PC-3 (cell line): ENCODE measurements at regions not wholly inside any gene's neighbourhood (a gene's known extent, or its start where the extent isn't known, plus 50 kb on each side); places are given as distances from the start of the nearest gene placed in this dataset.

ENCODE experiments used
- ATAC-seq: fragments of 200-7000 bp; cut with Tn5 transposase; 2 replicates; pipeline ENCODE4 v1.9.1; 2020; ENCODE audit warnings: mild to moderate bottlenecking, moderate library complexity
- BruUV-seq: library from RNA; stranded (reverse); fragments of 400-500 nt; replicated peaks from 2 replicates; lab custom pipeline; 2021; lab: Mats Ljungman, UMichigan
- CTCF ChIA-PET: fragments of 300-600 bp; sonication (Branson Sonifier 250); formaldehyde crosslinking; loops from one replicate; lab custom pipeline; 2022; ENCODE audit warnings: antibody characterized with exemption; lab: Charles Lee
- POLR2A ChIA-PET: fragments of 300-600 bp; sonication (Branson Sonifier 250); formaldehyde crosslinking; loops from one replicate; lab custom pipeline; 2022; ENCODE audit warnings: antibody characterized with exemption; ENCODE audit not compliant: unreplicated experiment; lab: Charles Lee
- DNase-seq: peaks from one replicate; pipeline ENCODE4 v3.0.0-alpha.2; 2015
- H2AFZ ChIP-seq: fragments of 300-600 bp; sonication (generic); 2 replicates; pipeline ENCODE4 v1.6.0; 2016; ENCODE audit warnings: antibody characterized with exemption, low read length
- H3F3A ChIP-seq: fragments of 300-600 bp; sonication (generic); one replicate; pipeline ENCODE4 v1.6.0; 2017; ENCODE audit warnings: antibody characterized with exemption, low read length, control low read depth, mild to moderate bottlenecking; ENCODE audit not compliant: unreplicated experiment
- H3K27ac ChIP-seq: fragments of 300-600 bp; sonication (generic); 2 replicates; pipeline ENCODE4 v1.5.1; 2016; ENCODE audit warnings: mild to moderate bottlenecking, low read length
- H3K27me3 ChIP-seq: fragments of 300-600 bp; sonication (generic); 2 replicates; pipeline ENCODE4 v1.6.1; 2016; ENCODE audit warnings: low read length, mixed read lengths
- H3K36me3 ChIP-seq: fragments of 300-600 bp; sonication (generic); 2 replicates; pipeline ENCODE4 v1.6.1; 2016; ENCODE audit warnings: low read depth, mixed run types, low read length, mixed read lengths
- H3K4me1 ChIP-seq: fragments of 300-600 bp; sonication (generic); 2 replicates; pipeline ENCODE4 v1.5.1; 2016; ENCODE audit warnings: low read length; ENCODE audit not compliant: insufficient read depth
- H3K4me2 ChIP-seq: fragments of 300-600 bp; sonication (generic); 2 replicates; pipeline ENCODE4 v1.6.0; 2016; ENCODE audit warnings: low read length
- H3K4me3 ChIP-seq: fragments of 300-600 bp; sonication (generic); 2 replicates; pipeline ENCODE4 v1.5.1; 2016; ENCODE audit warnings: mild to moderate bottlenecking, low read length, mixed read lengths
- H3K79me2 ChIP-seq: fragments of 300-600 bp; sonication (generic); 2 replicates; pipeline ENCODE4 v1.6.1; 2017; ENCODE audit warnings: low read length, mixed read lengths
- H3K9ac ChIP-seq: fragments of 300-600 bp; sonication (generic); 2 replicates; pipeline ENCODE4 v1.6.0; 2016; ENCODE audit warnings: mild to moderate bottlenecking, low read length
- H3K9me2 ChIP-seq: fragments of 300-600 bp; sonication (generic); replicated peaks from 2 replicates; pipeline ENCODE4 v1.6.1; 2016; ENCODE audit warnings: mixed run types, low read length, mixed read lengths
- H3K9me3 ChIP-seq: fragments of 300-600 bp; sonication (generic); 2 replicates; pipeline ENCODE4 v1.6.1; 2016; ENCODE audit warnings: low read length, mixed read lengths
- H4K20me1 ChIP-seq: fragments of 300-600 bp; sonication (generic); 2 replicates; pipeline ENCODE4 v1.6.1; 2016; ENCODE audit warnings: low read length, mixed read lengths
- EZH2 ChIP-seq: fragments of 300-600 bp; sonication (generic); IDR thresholded peaks from one replicate; pipeline ENCODE4 v1.6.1; 2017; ENCODE audit warnings: antibody characterized with exemption, mild to moderate bottlenecking, low read length; ENCODE audit not compliant: unreplicated experiment
- EZH2phosphoT487 ChIP-seq: fragments of 300-600 bp; sonication (generic); IDR thresholded peaks from 2 replicates; pipeline ENCODE4 v1.6.1; 2018; ENCODE audit warnings: mild to moderate bottlenecking, antibody characterized with exemption, low read length, borderline replicate concordance
- intact Hi-C: fragments of 100-400 bp; cut with micrococcal nuclease; formaldehyde crosslinking; loops from 2 replicates; pipeline ENCODE4 v1.9.0; 2023
- TF ChIP-seq, protein P1 (sequence below): fragments of 300-600 bp; sonication (generic); conservative IDR thresholded peaks from 2 replicates; pipeline ENCODE4 v1.5.1; 2017; ENCODE audit warnings: antibody characterized with exemption, low read depth, mild to moderate bottlenecking, low read length

DNA sequence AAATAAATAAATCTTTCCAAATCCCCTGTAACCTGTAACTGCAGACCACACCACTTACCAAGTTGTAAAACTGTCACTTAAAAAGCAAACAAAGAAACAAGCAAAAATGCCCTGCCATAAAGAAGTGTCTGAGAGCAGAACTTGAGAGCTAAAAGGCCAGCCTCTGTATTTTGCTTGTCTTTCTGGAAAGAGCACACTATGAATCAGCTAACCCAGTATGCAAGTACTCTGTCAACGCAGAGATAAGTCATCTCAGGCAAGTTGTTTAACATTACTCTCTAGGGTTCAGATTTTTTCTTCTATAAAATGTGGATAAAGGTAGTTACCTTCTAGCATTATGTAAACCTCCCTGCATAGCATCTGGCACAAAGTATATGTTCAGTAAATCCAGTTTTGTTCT is 134.8 kb downstream of the HS3ST1 start:
- Histone ChIP-seq H3K27me3 (no peaks in the 10 kb centered on the region), H3K4me3 (no peak overlapping the region), H2AFZ (no peak overlapping the region), H3F3A (no peaks in the 10 kb centered on the region), H3K9ac (no peak overlapping the region), H3K9me3 (no peaks in the 10 kb centered on the region), H3K9me2 (no peaks in the 10 kb centered on the region), H3K27ac (no peak overlapping the region), H3K79me2 (no peaks in the 10 kb centered on the region), H4K20me1 (no peaks in the 10 kb centered on the region), H3K36me3 (no peaks in the 10 kb centered on the region), H3K4me2 (no peak overlapping the region), H3K4me1 (no peaks in the 10 kb centered on the region)
- BruUV-seq = no TSS peak
- no peak for TF ChIP-seq EZH2phosphoT487
- TF ChIP-seq, protein P1, sequence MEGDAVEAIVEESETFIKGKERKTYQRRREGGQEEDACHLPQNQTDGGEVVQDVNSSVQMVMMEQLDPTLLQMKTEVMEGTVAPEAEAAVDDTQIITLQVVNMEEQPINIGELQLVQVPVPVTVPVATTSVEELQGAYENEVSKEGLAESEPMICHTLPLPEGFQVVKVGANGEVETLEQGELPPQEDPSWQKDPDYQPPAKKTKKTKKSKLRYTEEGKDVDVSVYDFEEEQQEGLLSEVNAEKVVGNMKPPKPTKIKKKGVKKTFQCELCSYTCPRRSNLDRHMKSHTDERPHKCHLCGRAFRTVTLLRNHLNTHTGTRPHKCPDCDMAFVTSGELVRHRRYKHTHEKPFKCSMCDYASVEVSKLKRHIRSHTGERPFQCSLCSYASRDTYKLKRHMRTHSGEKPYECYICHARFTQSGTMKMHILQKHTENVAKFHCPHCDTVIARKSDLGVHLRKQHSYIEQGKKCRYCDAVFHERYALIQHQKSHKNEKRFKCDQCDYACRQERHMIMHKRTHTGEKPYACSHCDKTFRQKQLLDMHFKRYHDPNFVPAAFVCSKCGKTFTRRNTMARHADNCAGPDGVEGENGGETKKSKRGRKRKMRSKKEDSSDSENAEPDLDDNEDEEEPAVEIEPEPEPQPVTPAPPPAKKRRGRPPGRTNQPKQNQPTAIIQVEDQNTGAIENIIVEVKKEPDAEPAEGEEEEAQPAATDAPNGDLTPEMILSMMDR = no peak
- no peak for TF ChIP-seq EZH2
- ChIA-PET POLR2A (no interaction called here), CTCF (no interaction called here)
- DNase-seq (peak; percentile 18), ATAC-seq (no peak)
- intact Hi-C loops = no loop called here

DNA sequence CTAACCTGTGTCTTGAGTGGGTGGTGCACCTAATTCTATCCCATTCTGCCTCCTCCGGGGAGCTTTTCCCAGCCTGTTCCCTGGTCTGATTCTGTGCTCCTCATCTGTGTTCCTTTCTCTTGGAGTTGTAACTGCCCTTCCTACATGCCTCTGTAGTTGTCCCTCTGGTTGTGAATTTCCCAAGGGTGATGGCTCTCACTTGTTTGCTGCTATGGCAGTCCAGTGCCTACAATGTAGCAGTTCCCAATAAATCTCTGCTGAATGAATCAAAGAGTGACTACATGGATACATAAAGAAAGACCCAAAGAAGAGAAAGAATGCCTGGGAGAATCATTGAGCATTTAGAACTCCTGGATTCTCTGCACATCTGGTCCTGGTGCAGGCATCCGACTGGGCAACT is 141.6 kb downstream of the HS3ST1 start:
- Histone ChIP-seq H4K20me1 (no peaks in the 10 kb centered on the region), H3K27me3 (no peaks in the 10 kb centered on the region), H3F3A (no peaks in the 10 kb centered on the region), H3K9me2 (no peaks in the 10 kb centered on the region), H3K79me2 (no peaks in the 10 kb centered on the region), H3K4me3 (no peak overlapping the region), H3K9me3 (no peaks in the 10 kb centered on the region), H3K4me2 (no peak overlapping the region), H3K4me1 (no peaks in the 10 kb centered on the region), H3K27ac (no peak overlapping the region), H3K9ac (no peak overlapping the region), H3K36me3 (no peaks in the 10 kb centered on the region), H2AFZ (no peak overlapping the region)
- ChIA-PET CTCF (no interaction called here), POLR2A (no interaction called here)
- intact Hi-C loops = no loop called here
- DNase-seq (no peak), ATAC-seq (no peak)
- no peak for TF ChIP-seq EZH2phosphoT487
- BruUV-seq = no TSS peak

DNA sequence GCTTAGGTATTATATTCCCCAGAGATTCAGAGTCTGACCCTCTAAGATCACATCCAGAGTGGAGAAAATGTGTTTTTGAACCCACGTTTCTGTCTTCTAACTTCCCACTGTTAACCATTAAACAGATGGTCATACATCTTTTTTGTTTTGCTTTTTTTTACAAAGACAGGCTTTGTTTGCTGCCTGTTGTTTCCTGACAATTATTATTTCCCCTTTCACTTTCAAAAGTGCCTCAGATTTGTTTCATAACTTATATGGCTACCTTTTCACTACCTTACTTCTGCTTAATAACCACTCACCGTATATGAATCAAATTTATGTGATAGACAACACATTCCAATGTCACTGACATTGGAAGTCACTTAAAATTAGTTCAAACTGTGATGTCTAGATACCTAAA is 142.2 kb downstream of the HS3ST1 start:
- intact Hi-C loops = no loop called here
- no peak overlapping the region for H3K4me2 ChIP-seq
- no peaks in the 10 kb centered on the region for H3K79me2 ChIP-seq
- POLR2A ChIA-PET = no interaction called here
- no peaks in the 10 kb centered on the region for H4K20me1 ChIP-seq
- H3K36me3 ChIP-seq = no peaks in the 10 kb centered on the region
- no peaks in the 10 kb centered on the region for H3K9me3 ChIP-seq
- TF ChIP-seq EZH2 (no peak), EZH2phosphoT487 (no peak)
- TF ChIP-seq, protein P1 = no peak
- no peaks in the 10 kb centered on the region for H3F3A ChIP-seq
- no peak overlapping the region for H3K27ac ChIP-seq
- no peaks in the 10 kb centered on the region for H3K27me3 ChIP-seq
- H3K9me2 ChIP-seq = no peaks in the 10 kb centered on the region
- no peak for ATAC-seq
- DNase-seq = no peak
- H3K4me1 ChIP-seq = no peaks in the 10 kb centered on the region
- no peak overlapping the region for H3K4me3 ChIP-seq
- no peak overlapping the region for H3K9ac ChIP-seq
- BruUV-seq = no TSS peak
- CTCF ChIA-PET = no interaction called here
- H2AFZ ChIP-seq = no peak overlapping the region
